ENCODE measurements at regions not wholly inside any gene's neighbourhood (a gene's known extent, or its start where the extent isn't known, plus 50 kb on each side); places are given as distances from the start of the nearest gene placed in this dataset.

DNA sequence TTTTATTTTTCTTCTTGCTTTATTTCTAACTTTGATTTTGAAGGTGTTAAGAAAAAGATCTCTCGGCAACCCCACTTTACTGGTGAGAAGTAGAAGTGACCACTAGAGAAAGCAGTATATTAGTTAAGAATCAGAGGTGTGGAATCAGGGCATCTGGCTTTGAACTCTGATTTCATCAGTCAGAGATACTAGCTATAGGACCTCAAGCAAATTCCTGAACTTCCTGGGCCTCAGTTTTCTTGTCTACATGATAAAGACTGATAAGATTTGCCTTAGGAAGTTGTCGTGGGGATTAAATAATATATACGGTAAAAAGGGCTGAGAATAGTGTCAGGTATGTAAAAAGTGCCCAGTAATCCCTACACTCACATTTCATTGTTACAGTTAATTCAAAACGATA, 440.3 kb upstream of the CRIM1 start:
- H3K9me3 Mint-ChIP-seq: no peaks in the 10 kb centered on the region
- TF ChIP-seq, protein P1, sequence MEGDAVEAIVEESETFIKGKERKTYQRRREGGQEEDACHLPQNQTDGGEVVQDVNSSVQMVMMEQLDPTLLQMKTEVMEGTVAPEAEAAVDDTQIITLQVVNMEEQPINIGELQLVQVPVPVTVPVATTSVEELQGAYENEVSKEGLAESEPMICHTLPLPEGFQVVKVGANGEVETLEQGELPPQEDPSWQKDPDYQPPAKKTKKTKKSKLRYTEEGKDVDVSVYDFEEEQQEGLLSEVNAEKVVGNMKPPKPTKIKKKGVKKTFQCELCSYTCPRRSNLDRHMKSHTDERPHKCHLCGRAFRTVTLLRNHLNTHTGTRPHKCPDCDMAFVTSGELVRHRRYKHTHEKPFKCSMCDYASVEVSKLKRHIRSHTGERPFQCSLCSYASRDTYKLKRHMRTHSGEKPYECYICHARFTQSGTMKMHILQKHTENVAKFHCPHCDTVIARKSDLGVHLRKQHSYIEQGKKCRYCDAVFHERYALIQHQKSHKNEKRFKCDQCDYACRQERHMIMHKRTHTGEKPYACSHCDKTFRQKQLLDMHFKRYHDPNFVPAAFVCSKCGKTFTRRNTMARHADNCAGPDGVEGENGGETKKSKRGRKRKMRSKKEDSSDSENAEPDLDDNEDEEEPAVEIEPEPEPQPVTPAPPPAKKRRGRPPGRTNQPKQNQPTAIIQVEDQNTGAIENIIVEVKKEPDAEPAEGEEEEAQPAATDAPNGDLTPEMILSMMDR (conservative IDR thresholded peaks at IDR 0.05): no peak
- H3K4me1 Mint-ChIP-seq (ENCODE audit: unreplicated experiment): no peaks in the 10 kb centered on the region

DNA sequence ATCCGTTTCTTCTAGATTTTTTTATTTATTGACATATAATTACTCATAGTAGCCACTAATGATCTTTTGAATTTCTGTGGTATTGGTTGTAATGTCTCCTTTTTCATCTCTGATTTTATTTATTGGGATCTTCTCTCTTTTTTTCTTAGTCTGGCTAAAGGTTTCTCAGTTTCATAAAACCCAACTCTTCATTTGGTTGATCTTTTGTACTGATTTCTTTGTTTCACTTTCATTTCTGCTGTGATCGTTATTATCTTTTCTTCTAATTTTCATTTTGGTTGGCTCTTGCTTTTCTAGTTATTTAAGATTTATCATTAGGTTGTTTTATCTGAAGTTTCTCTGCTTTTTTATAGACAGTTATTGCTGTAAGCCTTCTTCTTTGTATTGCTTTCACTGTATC, 463.6 kb upstream of the CRIM1 start:
- H3K27me3 Mint-ChIP-seq: no peaks in the 10 kb centered on the region
- TF ChIP-seq, protein P1 (conservative IDR thresholded peaks at IDR 0.05): no peak
- H3K9me3 Mint-ChIP-seq: no peaks in the 10 kb centered on the region
- H3K36me3 Mint-ChIP-seq: no peaks in the 10 kb centered on the region
- no peak for DNase-seq (ENCODE audit: extremely low spot score, unreplicated experiment)
- no peaks in the 10 kb centered on the region for H3K4me1 Mint-ChIP-seq (ENCODE audit: unreplicated experiment)
- H3K27ac Mint-ChIP-seq: no peak overlapping the region
- H3K4me3 Mint-ChIP-seq: no peak overlapping the region

More for the DNA sequence above, 440.3 kb upstream of the CRIM1 start:
- H3K36me3 Mint-ChIP-seq: no peaks in the 10 kb centered on the region
- H3K4me3 Mint-ChIP-seq: no peak overlapping the region
- H3K27ac Mint-ChIP-seq: no peak overlapping the region
- no peak for DNase-seq (ENCODE audit: extremely low spot score, unreplicated experiment)
- H3K27me3 Mint-ChIP-seq: no peaks in the 10 kb centered on the region

DNA sequence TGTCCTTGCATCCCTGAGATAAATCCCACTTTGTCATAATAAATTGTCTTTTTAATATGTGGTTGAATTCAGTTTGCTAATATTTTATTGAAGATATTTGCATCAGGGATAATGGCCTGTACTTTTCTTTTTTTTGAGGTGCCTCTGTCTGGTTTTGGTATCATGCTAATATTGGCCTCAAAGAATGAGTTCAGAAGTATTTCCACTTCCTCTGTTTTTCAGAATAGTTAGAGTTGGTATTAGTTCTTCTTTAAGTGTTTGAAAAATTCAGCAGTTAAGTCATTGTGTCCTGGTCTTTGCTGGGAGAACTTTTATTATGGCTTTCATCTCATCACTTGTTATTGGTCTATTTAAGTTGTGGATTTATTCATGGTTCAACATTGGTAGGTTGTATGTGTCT, 464.1 kb upstream of the CRIM1 start:
- TF ChIP-seq, protein P1 (conservative IDR thresholded peaks at IDR 0.05): no peak
- Mint-ChIP-seq H3K36me3 (no peaks in the 10 kb centered on the region), H3K27ac (no peak overlapping the region), H3K4me1 (ENCODE audit: unreplicated experiment) (no peaks in the 10 kb centered on the region), H3K27me3 (no peaks in the 10 kb centered on the region), H3K9me3 (no peaks in the 10 kb centered on the region), H3K4me3 (no peak overlapping the region)
- no peak for DNase-seq (ENCODE audit: extremely low spot score, unreplicated experiment)

DNA sequence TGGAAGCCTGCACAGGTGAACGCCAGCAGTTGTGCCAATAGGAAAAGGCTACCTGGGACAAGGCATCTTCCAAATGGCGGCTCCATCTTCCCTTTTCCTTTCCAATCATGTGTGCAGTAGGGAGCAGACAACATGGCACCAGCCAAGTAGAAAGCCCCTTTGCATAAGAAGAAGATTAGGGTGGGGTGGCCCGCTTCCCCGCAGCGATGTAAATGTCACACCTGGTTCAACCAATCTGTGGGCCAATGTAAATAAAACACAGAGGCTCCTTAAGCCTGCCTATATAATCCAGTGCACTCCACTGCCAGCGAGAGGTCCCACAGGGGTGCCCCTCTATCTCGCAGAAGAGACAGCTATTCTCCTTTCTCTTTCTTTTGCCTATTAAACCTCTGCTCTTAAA, 468.4 kb upstream of the CRIM1 start:
- TF ChIP-seq, protein P1 (conservative IDR thresholded peaks at IDR 0.05): no peak
- Mint-ChIP-seq H3K4me3 (no peak overlapping the region), H3K4me1 (ENCODE audit: unreplicated experiment) (no peaks in the 10 kb centered on the region), H3K27me3 (no peaks in the 10 kb centered on the region), H3K36me3 (no peaks in the 10 kb centered on the region), H3K27ac (no peak overlapping the region), H3K9me3 (no peaks in the 10 kb centered on the region)
- no peak for DNase-seq (ENCODE audit: extremely low spot score, unreplicated experiment)

DNA sequence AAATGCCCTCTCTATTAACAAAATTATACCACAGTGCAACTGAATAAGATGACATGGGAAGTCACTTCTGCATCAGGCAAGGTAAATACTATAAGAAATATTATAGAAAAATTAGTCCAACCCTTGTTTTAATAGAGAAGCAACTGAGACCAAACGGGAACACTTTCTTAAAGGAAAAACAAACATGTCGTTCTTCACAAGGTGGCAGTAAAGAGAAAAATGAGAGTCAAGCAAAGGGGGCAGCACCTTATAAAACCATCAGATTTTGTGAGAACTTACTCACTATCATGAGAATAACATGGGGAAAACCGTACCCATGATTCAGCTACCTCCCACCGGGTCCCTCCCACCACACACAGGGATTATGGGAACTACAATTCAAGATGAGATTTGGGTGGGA, 481.7 kb upstream of the CRIM1 start:
- Mint-ChIP-seq H3K4me1 (ENCODE audit: unreplicated experiment) (no peaks in the 10 kb centered on the region), H3K27ac (no peak overlapping the region), H3K36me3 (no peaks in the 10 kb centered on the region), H3K4me3 (no peak overlapping the region), H3K27me3 (no peaks in the 10 kb centered on the region), H3K9me3 (no peaks in the 10 kb centered on the region)
- TF ChIP-seq, protein P1 (conservative IDR thresholded peaks at IDR 0.05): peak; percentile 44
- no peak for DNase-seq (ENCODE audit: extremely low spot score, unreplicated experiment)

DNA sequence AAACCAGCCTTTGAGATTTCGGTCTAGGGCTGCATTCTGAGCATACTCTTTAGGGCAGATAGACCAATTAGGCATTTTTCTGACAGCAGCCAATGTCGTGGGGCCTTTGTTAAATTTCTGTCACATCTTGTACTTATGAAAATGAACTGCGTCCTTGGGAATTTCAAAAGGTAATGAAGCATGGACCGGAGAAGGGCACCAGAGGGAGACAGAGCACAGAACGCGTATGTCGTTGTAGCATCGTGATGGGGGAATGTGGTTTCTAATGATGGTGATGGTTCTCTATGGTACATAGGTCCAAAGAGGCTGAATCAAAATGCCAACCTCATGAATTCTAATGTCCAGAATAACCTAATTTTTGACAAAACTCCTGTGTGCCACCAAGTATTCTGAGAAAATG, 483.9 kb upstream of the CRIM1 start:
- Mint-ChIP-seq H3K9me3 (no peaks in the 10 kb centered on the region), H3K36me3 (no peaks in the 10 kb centered on the region), H3K4me3 (no peak overlapping the region), H3K27ac (no peak overlapping the region), H3K4me1 (ENCODE audit: unreplicated experiment) (no peaks in the 10 kb centered on the region), H3K27me3 (no peaks in the 10 kb centered on the region)
- DNase-seq (ENCODE audit: extremely low spot score, unreplicated experiment): no peak
- TF ChIP-seq, protein P1 (conservative IDR thresholded peaks at IDR 0.05): peak; percentile 45
